Retinal pigment epithelial cell (primary cell): ENCODE measurements at regions not wholly inside any gene's neighbourhood (a gene's known extent, or its start where the extent isn't known, plus 50 kb on each side); places are given as distances from the start of the nearest gene placed in this dataset.

Experiments used
- DNase-seq: peaks from one replicate; pipeline ENCODE4 v3.0.0-alpha.2; 2010; ENCODE audit warnings: low read depth
- H3K4me3 ChIP-seq: 2 replicates; pipeline ENCODE4 v1.5.1; 2011; ENCODE audit warnings: mild to moderate bottlenecking, low read length, control low read depth, moderate library complexity
- TF ChIP-seq, protein P1 (sequence below): conservative IDR thresholded peaks from 2 replicates; pipeline ENCODE4 v1.5.1; 2011; ENCODE audit warnings: low read depth, low read length, control low read depth, inconsistent platforms

DNA sequence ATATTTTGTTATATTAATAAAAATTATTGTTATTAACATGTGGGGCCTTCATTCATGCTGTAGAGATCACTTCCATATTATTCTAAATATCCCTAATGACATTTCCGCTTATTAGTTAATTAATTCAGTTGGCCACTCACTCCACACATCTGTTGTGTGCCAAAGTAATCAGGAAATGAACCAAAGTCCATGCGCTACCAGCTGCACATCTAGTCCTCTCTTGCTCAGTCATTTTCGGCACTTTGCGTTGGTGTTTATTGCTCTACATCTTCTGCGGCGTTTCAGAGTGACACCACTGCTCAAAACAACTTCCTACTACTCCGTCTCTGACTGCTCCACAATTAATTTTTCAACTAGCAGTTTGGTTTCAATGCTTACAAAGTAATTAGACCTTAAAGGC lies 101.4 kb upstream of the ZFHX3 start:
- no peak for DNase-seq
- H3K4me3 ChIP-seq = no peak overlapping the region
- TF ChIP-seq, protein P1, sequence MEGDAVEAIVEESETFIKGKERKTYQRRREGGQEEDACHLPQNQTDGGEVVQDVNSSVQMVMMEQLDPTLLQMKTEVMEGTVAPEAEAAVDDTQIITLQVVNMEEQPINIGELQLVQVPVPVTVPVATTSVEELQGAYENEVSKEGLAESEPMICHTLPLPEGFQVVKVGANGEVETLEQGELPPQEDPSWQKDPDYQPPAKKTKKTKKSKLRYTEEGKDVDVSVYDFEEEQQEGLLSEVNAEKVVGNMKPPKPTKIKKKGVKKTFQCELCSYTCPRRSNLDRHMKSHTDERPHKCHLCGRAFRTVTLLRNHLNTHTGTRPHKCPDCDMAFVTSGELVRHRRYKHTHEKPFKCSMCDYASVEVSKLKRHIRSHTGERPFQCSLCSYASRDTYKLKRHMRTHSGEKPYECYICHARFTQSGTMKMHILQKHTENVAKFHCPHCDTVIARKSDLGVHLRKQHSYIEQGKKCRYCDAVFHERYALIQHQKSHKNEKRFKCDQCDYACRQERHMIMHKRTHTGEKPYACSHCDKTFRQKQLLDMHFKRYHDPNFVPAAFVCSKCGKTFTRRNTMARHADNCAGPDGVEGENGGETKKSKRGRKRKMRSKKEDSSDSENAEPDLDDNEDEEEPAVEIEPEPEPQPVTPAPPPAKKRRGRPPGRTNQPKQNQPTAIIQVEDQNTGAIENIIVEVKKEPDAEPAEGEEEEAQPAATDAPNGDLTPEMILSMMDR = no peak

- TF ChIP-seq, protein P1 = no peak
- no peak for DNase-seq
- H3K4me3 ChIP-seq = no peak overlapping the region
These were observed 100.0 kb upstream of the ZFHX3 start for GRCh38 chr16:73147958-73148357.

- H3K4me3 ChIP-seq = no peak overlapping the region
- no peak for DNase-seq
- TF ChIP-seq, protein P1 = no peak
These were observed 97.4 kb upstream of the ZFHX3 start for GRCh38 chr16:73145166-73145880.

- DNase-seq = no peak
- H3K4me3 ChIP-seq = no peak overlapping the region
- TF ChIP-seq, protein P1 = no peak
These were observed 95.9 kb upstream of the ZFHX3 start for GRCh38 chr16:73143576-73144422.

- no peak overlapping the region for H3K4me3 ChIP-seq
These were observed 95.1 kb upstream of the ZFHX3 start for GRCh38 chr16:73143002-73143401.

GRCh38 chr16:73142053-73142854 lies 94.3 kb upstream of the ZFHX3 start:
- no peak for DNase-seq
- TF ChIP-seq, protein P1 = no peak
- no peak overlapping the region for H3K4me3 ChIP-seq

More at GRCh38 chr16:73143002-73143401, 95.1 kb upstream of the ZFHX3 start:
- TF ChIP-seq, protein P1 = no peak
- no peak for DNase-seq
